ENCODE measurements at regions not wholly inside any gene's neighbourhood (a gene's known extent, or its start where the extent isn't known, plus 50 kb on each side); places are given as distances from the start of the nearest gene placed in this dataset.

DNA sequence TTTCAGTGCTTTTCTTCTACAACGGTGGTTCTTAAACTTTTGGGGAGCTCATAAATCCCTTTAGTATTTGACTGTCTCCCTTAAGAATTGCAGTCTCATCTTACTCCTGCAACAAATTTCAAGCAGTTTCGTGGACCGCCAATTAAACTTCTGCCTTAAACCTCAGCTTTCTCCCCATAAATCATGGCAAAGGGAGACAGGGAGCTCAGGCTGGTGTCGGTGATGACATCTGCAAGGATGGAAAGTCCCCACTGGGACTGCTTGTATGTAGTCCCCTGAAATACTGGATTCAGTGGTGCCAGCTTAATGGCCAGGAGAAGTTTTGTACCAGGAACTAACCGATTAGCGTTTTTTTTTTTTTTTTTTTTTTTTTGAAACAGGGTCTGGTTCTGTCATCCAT, 148.7 kb upstream of the ITGA6 start:
- Histone ChIP-seq H3K27ac (no peak overlapping the region), H3K4me2 (no peak overlapping the region), H3K4me1 (no peaks in the 10 kb centered on the region), H3K4me3 (no peak overlapping the region), H3K9me3 (peaks cover 9% of the 10 kb centered on the region; the same call in 2 of the 3 replicates)
- TF ChIP-seq RAD21 (conservative IDR thresholded peaks at IDR 0.05 in 1 of 2, IDR thresholded peaks at IDR 0.05 in 1 of 2) (no peak), MAZ (IDR thresholded peaks at IDR 0.05; ENCODE audit: borderline replicate concordance, low read depth, low read length) (no peak), NPAS2 (CRISPR knock-in tag; IDR thresholded peaks at IDR 0.05; ENCODE audit: borderline replicate concordance) (no peak), HEYL (CRISPR knock-in tag; IDR thresholded peaks at IDR 0.05) (no peak), FOSL2 (IDR thresholded peaks at IDR 0.05) (no peak), FOSL2 (CRISPR knock-in tag; IDR thresholded peaks at IDR 0.05) (no peak), FOXS1 (CRISPR knock-in tag; IDR thresholded peaks at IDR 0.05) (no peak)
- TF ChIP-seq, protein P1, sequence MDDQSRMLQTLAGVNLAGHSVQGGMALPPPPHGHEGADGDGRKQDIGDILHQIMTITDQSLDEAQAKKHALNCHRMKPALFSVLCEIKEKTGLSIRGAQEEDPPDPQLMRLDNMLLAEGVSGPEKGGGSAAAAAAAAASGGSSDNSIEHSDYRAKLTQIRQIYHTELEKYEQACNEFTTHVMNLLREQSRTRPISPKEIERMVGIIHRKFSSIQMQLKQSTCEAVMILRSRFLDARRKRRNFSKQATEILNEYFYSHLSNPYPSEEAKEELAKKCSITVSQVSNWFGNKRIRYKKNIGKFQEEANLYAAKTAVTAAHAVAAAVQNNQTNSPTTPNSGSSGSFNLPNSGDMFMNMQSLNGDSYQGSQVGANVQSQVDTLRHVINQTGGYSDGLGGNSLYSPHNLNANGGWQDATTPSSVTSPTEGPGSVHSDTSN (IDR thresholded peaks at IDR 0.05) = no peak
- FAIRE-seq (no peak), ATAC-seq (no peak), DNase-seq (ENCODE audit: low read depth in 1 of 2, low spot score in 1 of 2) (no peak)
- CTCF ChIA-PET = interaction anchor here (0.6 to 3.0 kb wide), 3 partner anchors 39 to 1117 kb away, joined by 3 to 16 read pairs (median 4); no protein-coding TSS in a partner anchor
- WGBS (ENCODE audit: missing lambda C conversion rate) = 69% methylated on average over 6 of the region's 6 CpGs
- POLR2A ChIA-PET = no interaction called here

DNA sequence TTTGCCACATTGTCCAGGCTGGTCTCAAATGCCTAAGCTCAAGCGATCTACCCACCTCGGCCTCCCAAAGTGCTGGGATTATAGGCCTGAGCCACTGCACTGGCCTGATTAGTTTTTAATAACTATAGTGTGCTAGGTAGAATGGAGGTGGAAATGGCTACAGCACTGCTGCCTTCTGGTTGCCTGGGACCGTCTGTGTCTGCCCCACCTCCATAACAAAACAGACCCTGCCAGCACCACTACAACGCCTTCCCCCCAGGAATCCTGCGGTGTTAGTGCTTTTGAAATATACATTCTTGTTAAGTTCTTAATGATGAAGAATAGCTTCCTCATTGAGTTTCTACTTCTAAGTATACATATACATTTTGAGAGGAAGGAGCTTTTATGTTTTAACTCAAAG, 148.2 kb upstream of the ITGA6 start:
- TF ChIP-seq HOXA7 (CRISPR knock-in tag; IDR thresholded peaks at IDR 0.05) = no peak
- no peak for TF ChIP-seq SMC3 (IDR thresholded peaks at IDR 0.05)
- TF ChIP-seq CHD4 (IDR thresholded peaks at IDR 0.05; ENCODE audit: borderline replicate concordance) = no peak
- no peak for TF ChIP-seq RNF2 (IDR thresholded peaks at IDR 0.05; ENCODE audit: borderline replicate concordance, low read depth)
- no peak for TF ChIP-seq CBX8 (IDR thresholded peaks at IDR 0.05)
- no peak for TF ChIP-seq CBX2 (IDR thresholded peaks at IDR 0.05; ENCODE audit: borderline replicate concordance, low read depth)
- no peak for TF ChIP-seq NR3C1 (IDR thresholded peaks at IDR 0.05)
- no peak for TF ChIP-seq KDM5A (IDR thresholded peaks at IDR 0.05)
- TF ChIP-seq EP300 (IDR thresholded peaks at IDR 0.05) = no peak
- no peak for TF ChIP-seq TFCP2L1 (CRISPR knock-in tag; IDR thresholded peaks at IDR 0.05)
- no peak for TF ChIP-seq SREBF2 (IDR thresholded peaks at IDR 0.05)
- no peak for TF ChIP-seq TP53 (CRISPR knock-in tag; IDR thresholded peaks at IDR 0.05)
- TF ChIP-seq ESRRA (IDR thresholded peaks at IDR 0.05; ENCODE audit: borderline replicate concordance, low read length) = no peak
- no peak for TF ChIP-seq E2F6 (IDR thresholded peaks at IDR 0.05; ENCODE audit: borderline replicate concordance, low read depth)
- no peak for TF ChIP-seq GATA3 (IDR thresholded peaks at IDR 0.05; ENCODE audit: borderline replicate concordance)
- TF ChIP-seq ZNF302 (CRISPR knock-in tag; IDR thresholded peaks at IDR 0.05) = no peak
- no peak for TF ChIP-seq RAD21 (conservative IDR thresholded peaks at IDR 0.05 in 1 of 2, IDR thresholded peaks at IDR 0.05 in 1 of 2)
- TF ChIP-seq POLR2A (IDR thresholded peaks at IDR 0.05; ENCODE audit: low read length) = no peak
- TF ChIP-seq, protein P2, sequence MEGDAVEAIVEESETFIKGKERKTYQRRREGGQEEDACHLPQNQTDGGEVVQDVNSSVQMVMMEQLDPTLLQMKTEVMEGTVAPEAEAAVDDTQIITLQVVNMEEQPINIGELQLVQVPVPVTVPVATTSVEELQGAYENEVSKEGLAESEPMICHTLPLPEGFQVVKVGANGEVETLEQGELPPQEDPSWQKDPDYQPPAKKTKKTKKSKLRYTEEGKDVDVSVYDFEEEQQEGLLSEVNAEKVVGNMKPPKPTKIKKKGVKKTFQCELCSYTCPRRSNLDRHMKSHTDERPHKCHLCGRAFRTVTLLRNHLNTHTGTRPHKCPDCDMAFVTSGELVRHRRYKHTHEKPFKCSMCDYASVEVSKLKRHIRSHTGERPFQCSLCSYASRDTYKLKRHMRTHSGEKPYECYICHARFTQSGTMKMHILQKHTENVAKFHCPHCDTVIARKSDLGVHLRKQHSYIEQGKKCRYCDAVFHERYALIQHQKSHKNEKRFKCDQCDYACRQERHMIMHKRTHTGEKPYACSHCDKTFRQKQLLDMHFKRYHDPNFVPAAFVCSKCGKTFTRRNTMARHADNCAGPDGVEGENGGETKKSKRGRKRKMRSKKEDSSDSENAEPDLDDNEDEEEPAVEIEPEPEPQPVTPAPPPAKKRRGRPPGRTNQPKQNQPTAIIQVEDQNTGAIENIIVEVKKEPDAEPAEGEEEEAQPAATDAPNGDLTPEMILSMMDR (IDR thresholded peaks at IDR 0.05) = no peak
- TF ChIP-seq MAFK (IDR thresholded peaks at IDR 0.05; ENCODE audit: partially characterized antibody) = no peak
- POLR2A ChIA-PET = no interaction called here
- no peak for DNase-seq (ENCODE audit: low read depth in 1 of 2, low spot score in 1 of 2)
- 76% methylated on average over 5 of the region's 5 CpGs for WGBS (ENCODE audit: missing lambda C conversion rate)
- H3K4me3 ChIP-seq = no peak overlapping the region
- FAIRE-seq = no peak
- no peak overlapping the region for H3K27ac ChIP-seq
- CTCF ChIA-PET = interaction anchor here (0.7 to 3.0 kb wide), 2 partner anchors 36 to 183 kb away, joined by 3 to 16 read pairs; no protein-coding TSS in a partner anchor
- peaks cover 9% of the 10 kb centered on the region; the same call in 2 of the 3 replicates for H3K9me3 ChIP-seq
- ATAC-seq = no peak
- no peaks in the 10 kb centered on the region for H3K4me1 ChIP-seq
- no peak overlapping the region for H3K4me2 ChIP-seq

All from A549 (cell line).